ENCODE measurements at regions not wholly inside any gene's neighbourhood (a gene's known extent, or its start where the extent isn't known, plus 50 kb on each side); places are given as distances from the start of the nearest gene placed in this dataset.
"Not testable (repeated sequence)": the region's sequence is repeated elsewhere in the genome, so short reads cannot be mapped to it uniquely, and the experiment has no call there.

DNA sequence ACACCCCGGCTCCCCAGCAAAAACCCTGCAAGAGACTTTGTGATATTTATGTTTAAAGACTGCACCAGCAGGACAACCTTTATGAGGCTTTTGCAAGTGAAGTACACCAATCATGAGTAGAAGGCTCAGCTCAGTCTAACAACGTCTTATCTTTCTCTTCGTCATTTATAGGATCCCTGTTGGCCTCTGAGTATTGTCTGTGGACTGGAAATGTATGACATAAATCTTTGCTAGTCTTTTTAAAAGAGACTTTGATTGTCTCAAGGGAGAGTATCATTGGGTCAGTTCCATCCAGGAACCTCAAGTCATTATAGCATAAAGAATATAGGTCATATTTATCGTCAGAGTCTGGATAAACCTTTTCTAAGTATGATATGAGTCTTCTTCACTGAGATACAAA, 505.0 kb upstream of the SOX9 start:
- no peak for DNase-seq
- no peak for ATAC-seq (ENCODE audit: poor library complexity)
- intact Hi-C loops (cut with DNase I) = no loop called here

DNA sequence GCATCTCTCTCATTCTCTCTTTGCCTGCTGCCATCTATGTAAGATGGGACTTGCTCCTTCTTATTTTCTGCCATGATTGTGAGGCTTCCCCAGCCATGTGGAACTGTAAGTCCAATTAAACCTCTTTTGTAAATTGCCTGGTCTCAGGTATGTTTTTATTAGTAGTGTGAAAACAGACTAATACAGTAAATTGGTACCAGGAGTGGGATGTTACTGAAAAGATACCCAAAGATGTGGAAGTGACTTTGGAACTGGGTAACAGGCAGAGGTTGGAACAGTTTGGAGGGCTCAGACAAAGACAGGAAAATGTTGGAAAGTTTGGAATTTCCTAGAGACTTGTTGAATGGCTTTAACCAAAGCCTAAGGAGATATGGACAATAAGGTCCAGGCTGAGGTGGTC, 503.1 kb upstream of the SOX9 start:
- ATAC-seq (ENCODE audit: poor library complexity); DNase-seq; intact Hi-C loops (cut with DNase I): not testable (repeated sequence)

DNA sequence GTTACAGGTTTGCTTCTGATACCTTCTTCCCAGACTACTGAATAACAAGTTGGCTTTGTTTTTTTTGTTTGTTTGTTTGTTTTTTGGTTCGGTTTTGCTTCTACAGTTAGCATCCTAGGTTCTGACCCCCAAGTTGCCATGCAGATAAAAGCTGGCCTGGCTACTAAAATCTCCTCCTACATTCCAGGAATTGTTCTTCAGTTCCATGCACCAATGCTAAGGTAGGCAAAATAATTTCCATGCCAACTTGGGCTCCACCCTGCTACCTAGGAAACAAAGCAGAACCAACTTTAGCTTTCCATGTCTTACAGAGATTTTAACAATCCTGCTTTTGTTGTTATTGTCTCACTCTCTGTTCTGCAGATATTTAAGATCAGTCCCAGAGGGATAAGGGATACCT, 495.5 kb upstream of the SOX9 start:
- ATAC-seq (ENCODE audit: poor library complexity) (no peak), DNase-seq (no peak)
- intact Hi-C loops (cut with DNase I) = no loop called here

DNA sequence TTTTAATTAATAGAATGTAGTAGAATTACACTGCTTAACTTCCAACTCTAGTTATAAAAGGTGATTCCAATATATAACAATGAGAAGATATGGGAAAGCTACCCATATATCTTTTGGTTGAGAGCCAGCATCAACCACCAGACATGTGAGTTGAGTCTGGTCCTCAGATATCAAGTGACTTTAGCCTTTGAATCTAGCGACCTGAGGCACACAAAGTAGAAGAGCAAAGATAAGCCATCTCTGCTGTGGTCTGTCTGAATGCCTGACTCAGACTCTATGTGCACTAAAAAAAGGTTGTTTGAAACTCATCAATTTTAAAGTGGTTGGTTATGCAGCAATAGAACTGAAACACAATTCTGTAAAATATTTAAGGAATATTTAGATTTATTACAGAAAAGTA, 492.5 kb upstream of the SOX9 start:
- no peak for ATAC-seq (ENCODE audit: poor library complexity)
- intact Hi-C loops (cut with DNase I) = no loop called here
- DNase-seq = no peak

DNA sequence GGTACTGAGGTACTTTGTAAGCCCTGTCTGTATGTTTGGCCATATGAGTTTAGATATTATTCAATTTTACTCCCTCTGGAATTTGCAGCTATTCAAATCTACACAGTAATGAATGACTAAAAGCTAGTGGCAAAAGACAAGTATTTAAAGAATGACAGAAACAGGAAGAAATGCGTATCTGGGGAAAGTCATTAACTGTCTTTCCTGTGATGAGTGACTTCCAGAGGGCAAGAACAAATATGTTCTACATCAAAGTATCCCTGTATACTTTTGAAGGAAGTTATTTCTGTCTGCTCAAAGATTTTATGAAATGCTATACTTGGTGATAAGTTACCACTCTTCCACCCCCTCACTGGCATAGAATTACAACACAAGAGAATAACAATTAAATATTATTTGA, 489.3 kb upstream of the SOX9 start:
- ATAC-seq (ENCODE audit: poor library complexity) = no peak
- intact Hi-C loops (cut with DNase I) = no loop called here
- no peak for DNase-seq

DNA sequence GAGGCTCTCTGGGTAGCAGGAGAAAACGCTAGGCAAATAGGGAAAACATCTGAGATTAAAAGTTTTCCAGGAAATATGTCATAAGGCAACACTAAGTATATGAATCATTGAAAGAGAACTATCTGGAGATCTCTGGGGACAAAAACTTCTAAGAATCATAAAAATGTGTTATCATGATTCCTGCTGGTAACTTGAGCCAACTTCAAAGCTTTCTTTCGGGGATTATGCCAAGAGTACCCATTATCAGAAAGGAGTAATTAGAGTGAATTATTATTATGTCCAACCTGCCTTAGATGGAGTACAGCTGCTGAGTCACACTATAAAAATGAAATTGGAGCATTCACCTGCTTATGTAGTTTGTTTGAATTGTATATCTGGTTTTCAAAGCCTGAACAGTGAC, 488.5 kb upstream of the SOX9 start:
- ATAC-seq (ENCODE audit: poor library complexity) (no peak), DNase-seq (no peak)
- intact Hi-C loops (cut with DNase I) = no loop called here

DNA sequence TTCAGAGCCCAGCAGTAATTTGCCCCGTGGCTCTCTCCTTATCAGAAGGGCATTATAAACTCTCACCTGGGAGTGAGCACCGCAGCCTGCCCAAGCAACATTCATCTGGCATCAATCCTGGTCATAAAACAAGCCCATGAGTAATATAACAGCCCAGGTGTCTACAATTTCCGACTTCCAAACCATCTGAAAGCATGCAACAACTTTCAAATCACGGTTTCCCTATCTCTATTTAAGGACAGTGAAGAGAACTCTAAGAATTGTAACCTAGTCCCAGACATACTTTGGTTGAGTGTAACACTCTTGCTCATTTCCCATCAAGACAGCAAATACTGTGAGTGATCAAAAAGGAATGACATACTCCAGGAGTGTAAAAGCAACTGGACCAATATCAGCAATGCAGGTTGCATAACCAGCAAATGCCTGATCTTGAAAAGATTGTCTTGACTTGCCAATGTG, 487.4 kb upstream of the SOX9 start:
- ATAC-seq (ENCODE audit: poor library complexity) (no peak), DNase-seq (no peak)
- intact Hi-C loops (cut with DNase I) = no loop called here

DNA sequence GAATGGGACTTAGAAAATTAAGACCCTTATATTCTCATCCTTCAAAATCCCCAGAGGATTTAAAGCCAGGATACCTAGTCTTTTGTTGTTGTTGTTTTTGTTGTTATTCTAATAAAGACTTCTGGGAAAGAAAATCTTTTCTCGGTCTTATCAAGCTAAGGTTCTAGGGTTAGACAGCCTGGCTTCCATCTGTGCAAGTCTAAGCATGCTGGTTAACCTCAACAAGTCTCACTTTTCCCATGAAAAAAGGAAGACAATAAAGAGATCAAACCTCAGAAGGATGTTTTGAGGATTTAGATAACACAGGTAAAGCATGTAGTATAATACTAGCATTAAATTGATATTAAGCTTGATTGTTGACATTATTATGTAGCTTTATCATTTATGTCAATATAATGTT, 486.4 kb upstream of the SOX9 start:
- DNase-seq (no peak), ATAC-seq (ENCODE audit: poor library complexity) (no peak)
- intact Hi-C loops (cut with DNase I) = no loop called here

DNA sequence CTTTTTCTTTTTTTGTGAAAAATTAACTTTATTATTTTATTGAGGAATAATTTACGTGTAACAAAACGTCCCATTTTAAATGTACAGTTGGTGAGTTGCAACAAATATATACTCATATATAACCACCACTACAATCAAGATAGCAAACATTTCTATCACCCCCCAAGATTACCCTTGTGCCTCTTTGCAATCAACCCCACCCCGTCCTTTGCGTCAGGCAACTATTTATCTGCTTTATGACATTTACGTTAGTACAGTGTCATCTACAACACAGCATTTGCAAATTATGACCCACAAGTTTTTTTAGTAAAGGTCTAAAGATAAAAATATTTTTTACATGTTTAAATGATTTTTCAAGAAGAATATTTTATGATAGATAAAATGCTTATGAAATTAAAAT, 485.6 kb upstream of the SOX9 start:
- DNase-seq (no peak), ATAC-seq (ENCODE audit: poor library complexity) (no peak)
- intact Hi-C loops (cut with DNase I) = no loop called here

DNA sequence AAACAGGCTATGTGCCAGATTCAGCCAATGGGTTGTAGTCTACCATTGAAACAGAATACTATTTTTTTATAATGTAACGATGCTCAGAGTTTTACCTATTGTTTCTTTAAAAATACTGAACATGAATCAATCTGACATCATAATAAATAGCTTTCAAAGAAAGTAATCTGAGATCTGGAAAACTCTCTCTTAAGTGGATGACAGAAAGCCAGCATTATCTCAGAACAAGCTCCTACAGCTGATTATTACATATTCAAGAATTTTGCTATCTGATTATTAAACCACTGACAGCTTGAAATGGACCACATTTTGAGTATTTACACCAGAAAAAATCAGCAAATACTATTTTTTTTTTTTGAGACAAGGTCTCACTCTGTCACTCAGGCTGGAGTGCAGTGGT, 484.2 kb upstream of the SOX9 start:
- DNase-seq (no peak), ATAC-seq (ENCODE audit: poor library complexity) (no peak)
- intact Hi-C loops (cut with DNase I) = no loop called here

DNA sequence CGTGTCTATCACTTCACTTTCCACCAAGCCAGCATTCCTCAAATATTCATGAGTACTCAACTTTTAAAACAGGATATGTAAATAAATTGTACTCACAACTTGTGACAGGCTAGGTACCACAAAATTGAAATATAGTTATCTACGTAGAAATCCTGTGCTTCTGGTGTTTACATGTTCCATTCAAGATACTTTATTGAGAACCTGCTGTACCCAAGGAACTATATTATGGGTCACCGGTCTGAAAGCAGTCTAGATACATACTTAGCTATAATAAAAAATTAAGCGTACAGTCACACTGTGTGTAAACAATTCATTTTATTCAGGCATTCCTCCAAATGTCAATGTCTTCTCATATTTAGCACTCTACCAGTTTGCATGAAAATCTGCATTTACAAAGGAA, 482.2 kb upstream of the SOX9 start:
- intact Hi-C loops (cut with DNase I) = no loop called here
- no peak for DNase-seq
- no peak for ATAC-seq (ENCODE audit: poor library complexity)

DNA sequence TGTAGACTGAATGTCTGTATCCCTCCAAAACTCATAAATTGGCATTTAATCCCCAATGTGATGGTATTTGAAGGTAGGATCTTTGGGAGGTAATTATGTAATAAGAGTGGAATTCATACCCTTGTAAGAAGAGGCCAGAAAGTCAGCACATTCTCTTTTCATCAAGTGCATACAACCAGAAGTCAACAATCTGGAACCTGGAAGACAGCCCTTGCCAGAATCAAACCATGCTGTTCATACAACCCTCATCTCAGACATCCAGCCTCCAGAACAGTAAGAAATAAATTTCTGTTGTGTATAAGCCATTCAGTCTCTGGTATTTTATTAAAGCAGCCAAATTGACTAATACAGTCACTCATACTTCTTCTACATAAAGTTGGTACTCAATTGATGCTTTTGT, 481.0 kb upstream of the SOX9 start:
- intact Hi-C loops (cut with DNase I) = no loop called here

DNA sequence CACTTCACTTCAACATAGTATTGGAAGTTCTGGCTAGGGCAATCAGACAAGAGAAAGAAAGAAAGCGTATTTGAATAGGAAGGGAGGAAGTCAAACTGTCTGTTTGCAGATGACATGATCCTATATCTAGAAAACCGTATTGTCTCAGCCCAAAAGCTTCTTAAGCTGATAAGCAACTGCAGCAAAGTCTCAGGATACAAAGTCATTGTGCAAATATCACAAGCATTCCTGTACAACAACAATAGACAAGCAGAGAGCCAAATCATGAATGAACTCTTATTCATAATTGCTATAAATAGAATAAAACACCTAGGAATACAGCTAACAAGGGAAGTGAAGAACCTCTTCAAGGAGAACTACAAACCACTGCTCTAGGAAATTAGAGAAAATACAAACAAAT, 473.9 kb upstream of the SOX9 start:
- ATAC-seq (ENCODE audit: poor library complexity); DNase-seq; intact Hi-C loops (cut with DNase I): not testable (repeated sequence)

More for the DNA sequence above, 481.0 kb upstream of the SOX9 start:
- no peak for DNase-seq
- ATAC-seq (ENCODE audit: poor library complexity) = no peak

DNA sequence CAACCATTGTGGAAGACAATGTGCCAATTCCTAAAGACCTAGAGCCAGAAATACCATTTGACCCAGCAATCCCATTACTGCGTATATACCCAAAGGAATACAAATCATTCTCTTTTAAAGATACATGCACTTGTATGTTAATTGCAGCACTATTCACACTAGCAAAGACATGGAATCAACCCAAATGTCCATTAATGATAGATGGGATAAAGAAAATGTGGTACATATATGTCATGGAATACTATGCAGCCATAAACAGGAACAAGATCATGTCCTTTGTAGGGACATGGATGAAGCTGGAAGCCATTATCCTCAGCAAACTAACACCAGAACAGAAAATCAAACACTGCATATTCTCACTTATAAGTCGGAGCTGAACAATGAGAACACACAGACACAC, 472.5 kb upstream of the SOX9 start:
- intact Hi-C loops (cut with DNase I) = not testable (repeated sequence)

DNA sequence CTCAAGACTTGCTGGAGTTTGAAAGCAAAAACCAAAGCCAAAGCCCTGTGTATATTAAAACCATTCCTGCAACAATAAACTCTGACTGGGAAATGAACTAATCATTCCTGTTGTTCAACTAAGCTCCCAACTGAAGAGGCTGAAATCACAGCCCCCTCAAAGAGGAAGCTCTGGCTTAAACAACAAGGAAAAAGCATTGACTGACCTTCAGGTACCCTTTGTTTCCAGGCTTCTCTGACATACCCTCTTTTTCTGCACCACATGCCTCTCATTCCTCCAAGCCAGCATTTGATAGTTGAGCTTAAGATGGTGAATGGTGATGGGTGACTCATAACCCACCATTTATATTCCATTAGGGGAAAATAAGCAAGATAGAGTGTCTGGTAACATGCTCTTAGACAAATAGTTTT, 470.9 kb upstream of the SOX9 start:
- intact Hi-C loops (cut with DNase I) = no loop called here

More for the DNA sequence above, 472.5 kb upstream of the SOX9 start:
- not testable (repeated sequence) for DNase-seq; ATAC-seq (ENCODE audit: poor library complexity)

DNA sequence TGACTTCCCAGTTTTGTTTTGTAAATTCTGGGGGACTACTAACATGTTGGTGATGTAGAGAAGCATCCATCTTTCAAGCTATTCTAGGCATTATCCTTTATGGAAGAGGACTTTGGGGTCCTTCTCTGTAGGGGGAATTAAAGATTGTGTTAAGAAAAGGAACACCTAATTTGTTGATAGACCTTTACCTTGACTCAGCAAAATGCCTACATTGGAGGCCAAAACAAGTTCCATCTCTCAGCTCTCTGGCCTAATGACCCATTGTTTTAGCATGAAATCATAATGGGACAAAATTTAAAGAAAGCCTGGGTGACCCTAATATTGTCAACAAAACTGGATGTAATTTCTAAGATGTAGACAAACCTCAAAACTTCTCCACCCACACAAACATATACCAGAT, 465.3 kb upstream of the SOX9 start:
- ATAC-seq (ENCODE audit: poor library complexity) = no peak
- DNase-seq = no peak
- intact Hi-C loops (cut with DNase I) = no loop called here

More for the DNA sequence above, 470.9 kb upstream of the SOX9 start:
- no peak for DNase-seq
- no peak for ATAC-seq (ENCODE audit: poor library complexity)

DNA sequence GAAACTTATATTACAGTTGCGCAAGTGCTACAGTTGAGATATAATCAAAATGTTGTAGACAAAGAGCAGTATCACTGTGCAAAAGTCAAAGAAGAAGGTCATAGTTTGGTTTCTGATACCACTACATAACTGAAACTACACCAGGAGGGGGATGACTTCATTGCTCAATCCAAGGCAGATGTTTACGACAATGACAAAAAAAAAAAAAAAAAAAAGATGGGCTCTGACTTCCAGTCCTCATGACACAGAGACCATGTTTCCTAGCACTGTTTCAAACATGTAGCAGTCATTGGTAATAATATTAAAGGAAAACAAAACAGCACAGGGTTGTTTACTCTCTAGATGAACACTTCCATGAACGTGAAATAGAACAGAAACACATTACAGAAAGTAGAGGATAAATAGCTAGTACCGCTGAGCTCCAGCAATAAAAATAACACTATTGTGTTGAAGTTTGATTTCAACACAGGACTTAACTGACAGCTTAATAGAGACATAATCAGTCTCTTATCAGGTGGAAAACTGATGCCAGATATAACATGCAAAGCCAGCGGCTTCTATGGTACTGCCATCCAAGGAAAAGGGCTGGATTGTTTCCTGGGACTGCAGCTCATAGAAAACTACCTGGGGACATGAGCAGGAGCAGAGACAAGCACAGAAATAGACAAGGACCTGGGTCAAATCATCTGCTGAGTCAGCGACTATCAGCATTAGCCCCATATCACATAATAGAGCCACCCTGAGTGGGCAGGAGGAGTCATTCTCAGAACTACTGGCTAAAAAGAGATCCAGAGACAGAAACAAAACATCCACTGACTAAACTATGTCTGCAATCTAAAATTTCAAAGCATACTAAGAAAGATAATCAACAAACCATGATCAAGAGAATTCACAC, 463.6 kb upstream of the SOX9 start:
- ATAC-seq (ENCODE audit: poor library complexity) (no peak), DNase-seq (no peak)
- intact Hi-C loops (cut with DNase I) = no loop called here

DNA sequence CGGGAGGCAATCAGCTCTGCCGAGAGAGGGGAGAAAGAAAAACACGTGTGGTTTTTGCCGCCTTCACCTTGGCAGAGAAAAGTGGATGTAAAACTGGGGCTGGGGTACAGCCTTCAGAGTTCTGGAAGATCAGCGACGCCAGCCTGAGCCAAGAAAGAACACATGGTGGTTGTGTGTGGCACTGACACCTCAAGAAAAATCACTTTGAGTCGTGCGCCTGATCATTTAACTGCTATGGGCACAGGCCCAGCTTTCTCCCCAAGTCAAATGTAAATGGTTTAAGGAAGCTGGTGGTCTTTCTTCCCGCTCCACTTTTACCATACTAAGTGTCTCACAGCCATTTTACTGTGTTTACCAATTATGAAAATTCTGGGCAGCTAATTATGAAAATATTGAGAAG, 461.8 kb upstream of the SOX9 start:
- DNase-seq (no peak), ATAC-seq (ENCODE audit: poor library complexity) (no peak)
- intact Hi-C loops (cut with DNase I) = no loop called here

DNA sequence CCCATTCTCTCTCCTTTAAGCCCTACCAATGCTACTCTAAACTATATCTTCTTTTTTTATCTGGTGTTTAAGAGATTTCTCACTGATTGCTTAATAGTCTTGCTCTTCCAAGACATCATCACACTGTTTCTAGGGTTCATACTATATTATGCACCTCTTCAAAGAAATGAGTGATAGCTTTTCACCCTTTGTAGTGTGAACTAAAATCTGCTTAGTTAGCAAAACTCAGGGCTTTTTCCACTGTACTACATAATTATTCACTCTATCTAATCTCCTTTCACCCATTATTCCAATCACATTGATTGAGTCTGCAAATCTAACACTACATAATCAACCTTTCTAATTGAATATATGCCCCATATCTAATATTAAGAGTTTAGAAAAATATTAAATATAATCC, 456.0 kb upstream of the SOX9 start:
- intact Hi-C loops (cut with DNase I) = no loop called here
- ATAC-seq (ENCODE audit: poor library complexity) = no peak
- DNase-seq = no peak

DNA sequence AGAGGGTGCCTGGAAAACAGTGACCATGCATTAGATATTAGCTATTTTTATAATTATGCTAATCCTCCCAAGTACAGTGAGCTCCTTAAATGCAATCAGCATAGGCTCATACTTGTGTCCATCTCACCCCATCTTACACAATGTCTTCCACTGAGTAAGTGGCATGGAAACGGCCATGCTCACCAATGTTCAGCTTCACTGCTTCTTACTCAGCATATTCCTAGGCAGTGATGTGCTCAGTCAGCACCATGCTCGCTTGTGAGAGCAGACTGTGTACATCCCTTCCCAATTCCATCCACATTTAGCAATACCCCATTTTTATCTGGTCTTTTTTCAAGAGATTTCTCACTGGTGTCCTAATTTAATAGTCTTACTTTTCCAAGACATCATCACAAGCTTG, 454.8 kb upstream of the SOX9 start:
- intact Hi-C loops (cut with DNase I) = no loop called here
- ATAC-seq (ENCODE audit: poor library complexity) (no peak), DNase-seq (no peak)

DNA sequence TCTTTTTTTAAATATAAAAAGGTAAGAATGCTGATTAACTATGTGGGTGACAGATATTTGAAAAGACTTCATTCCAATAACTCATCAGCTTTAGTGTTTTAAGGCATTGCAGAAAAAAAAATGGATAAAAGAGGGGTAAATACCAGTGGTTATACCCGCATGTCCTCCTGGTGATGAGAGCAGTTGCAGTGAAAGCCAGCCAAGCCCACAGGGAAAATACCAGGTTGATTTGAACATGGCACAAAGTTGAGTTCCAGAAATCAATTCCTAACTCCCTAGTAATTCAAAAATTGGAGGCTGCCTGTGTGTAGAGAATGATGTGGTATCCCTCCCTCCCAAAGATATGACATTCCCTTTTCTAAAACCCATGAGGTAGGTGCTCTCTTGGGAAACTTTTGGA, 453.2 kb upstream of the SOX9 start:
- intact Hi-C loops (cut with DNase I) = no loop called here
- DNase-seq (no peak), ATAC-seq (ENCODE audit: poor library complexity) (no peak)

All from Right ventricle myocardium superior (tissue), 1 donor.